IMR-90 (cell line): ENCODE measurements at regions not wholly inside any gene's neighbourhood (a gene's known extent, or its start where the extent isn't known, plus 50 kb on each side); places are given as distances from the start of the nearest gene placed in this dataset.

Experiments used
- ATAC-seq: fragments of 200-7000 bp; cut with Tn5 transposase; 2 replicates; pipeline ENCODE4 v1.9.1; 2020; ENCODE audit warnings: low read depth, mild to moderate bottlenecking, moderate library complexity
- BruUV-seq: library from RNA; stranded (reverse); fragments of 400-500 nt; replicated peaks from 2 replicates; lab custom pipeline; 2021; lab: Mats Ljungman, UMichigan
- CTCF ChIA-PET: fragments of 300-600 bp; formaldehyde crosslinking; extraction: SDS; loops from one replicate; lab custom pipeline; 2021; ENCODE audit warnings: antibody characterized with exemption; lab: Yijun Ruan, JAX
- POLR2A ChIA-PET: fragments of 300-600 bp; sonication (Branson Sonifier 250); formaldehyde crosslinking; loops from one replicate; lab custom pipeline; 2022; ENCODE audit warnings: antibody characterized with exemption; ENCODE audit not compliant: unreplicated experiment; lab: Charles Lee
- DNase-seq: peaks from one replicate; pipeline ENCODE4 v3.0.0; 2013
- H2AFZ ChIP-seq: replicated peaks from 2 replicates; pipeline ENCODE3; 2013; ENCODE audit warnings: low read length, mild to moderate bottlenecking; ENCODE audit not compliant: poor library complexity
- H2AK5ac ChIP-seq: 2 replicates; pipeline ENCODE4 v1.6.1; 2013; ENCODE audit warnings: low read depth, low read length, inconsistent platforms
- H2AK9ac ChIP-seq: replicated peaks from 2 replicates; pipeline ENCODE3; 2013; ENCODE audit warnings: mild to moderate bottlenecking, low read depth, low read length, moderate library complexity; ENCODE audit not compliant: poor library complexity
- H2BK120ac ChIP-seq: 2 replicates; pipeline ENCODE4 v1.6.1; 2013; ENCODE audit warnings: low read depth, low read length, inconsistent platforms
- H2BK15ac ChIP-seq: 3 replicates; pipeline ENCODE4 v1.6.1; 2013; ENCODE audit warnings: low read depth, low read length, inconsistent platforms
- H2BK20ac ChIP-seq: 2 replicates; pipeline ENCODE4 v1.6.1; 2013; ENCODE audit warnings: low read depth, mild to moderate bottlenecking, inconsistent platforms, low read length, moderate library complexity
- H2BK5ac ChIP-seq: 2 replicates; pipeline ENCODE4 v1.6.1; 2013; ENCODE audit warnings: mild to moderate bottlenecking, low read depth, low read length, inconsistent platforms; ENCODE audit not compliant: poor library complexity, severe bottlenecking
- H3K14ac ChIP-seq: replicated peaks from 2 replicates; pipeline ENCODE4 v1.6.1; 2013; ENCODE audit warnings: low read depth, low read length, inconsistent platforms
- H3K18ac ChIP-seq: 2 replicates; pipeline ENCODE4 v1.6.1; 2013; ENCODE audit warnings: low read depth, low read length, control low read depth
- H3K23ac ChIP-seq: 2 replicates; pipeline ENCODE4 v1.6.1; 2013; ENCODE audit warnings: low read depth, low read length, inconsistent platforms
- H3K27ac ChIP-seq: 2 replicates; pipeline ENCODE4 v1.5.1; 2013; ENCODE audit warnings: mild to moderate bottlenecking, control low read depth, low read length; ENCODE audit not compliant: insufficient read depth
- H3K27me3 ChIP-seq: 2 replicates; pipeline ENCODE4 v1.6.1; 2013; ENCODE audit warnings: low read length; ENCODE audit not compliant: control insufficient read depth, insufficient read depth
- H3K36me3 ChIP-seq: 2 replicates; pipeline ENCODE4 v1.6.1; 2013; ENCODE audit warnings: low read length, mixed read lengths; ENCODE audit not compliant: control insufficient read depth, insufficient read depth
- H3K4ac ChIP-seq: 2 replicates; pipeline ENCODE4 v1.6.1; 2013; ENCODE audit warnings: low read depth, low read length, inconsistent platforms
- H3K4me1 ChIP-seq: 2 replicates; pipeline ENCODE4 v1.6.1; 2013; ENCODE audit warnings: low read length, mixed read lengths; ENCODE audit not compliant: control insufficient read depth, insufficient read depth
- H3K4me2 ChIP-seq: 2 replicates; pipeline ENCODE4 v1.6.1; 2013; ENCODE audit warnings: low read depth, mild to moderate bottlenecking, control low read depth, low read length, moderate library complexity
- H3K4me3 ChIP-seq: 2 replicates; pipeline ENCODE4 v1.5.1; 2013; ENCODE audit warnings: low read depth, mild to moderate bottlenecking, control low read depth, low read length, moderate library complexity; ENCODE audit not compliant: insufficient read depth
- H3K56ac ChIP-seq: 2 replicates; pipeline ENCODE4 v1.6.1; 2013; ENCODE audit warnings: low read length, inconsistent platforms; ENCODE audit not compliant: insufficient read depth; ENCODE audit errors: extremely low read depth
- H3K79me1 ChIP-seq, 2 experiments: 2 replicates each; pipeline ENCODE4 v1.6.1; 2013; ENCODE audit warnings: low read length in 2 of 2, inconsistent platforms in 1 of 2, low read depth in 1 of 2
- H3K9ac ChIP-seq: 2 replicates; pipeline ENCODE4 v1.6.1; 2013; ENCODE audit warnings: low read depth, low read length, control low read depth
- H3K9me1 ChIP-seq: 2 replicates; pipeline ENCODE4 v1.6.1; 2013; ENCODE audit warnings: low read length, inconsistent platforms; ENCODE audit not compliant: insufficient read depth
- H3K9me3 ChIP-seq: 2 replicates; pipeline ENCODE4 v1.6.1; 2013; ENCODE audit warnings: low read length; ENCODE audit not compliant: control insufficient read depth, insufficient read depth
- H4K20me1 ChIP-seq: 2 replicates; pipeline ENCODE4 v1.6.1; 2013; ENCODE audit warnings: low read length, inconsistent platforms; ENCODE audit not compliant: insufficient read depth
- H4K5ac ChIP-seq: 2 replicates; pipeline ENCODE4 v1.6.1; 2013; ENCODE audit warnings: mild to moderate bottlenecking, low read depth, low read length, control low read depth
- H4K8ac ChIP-seq, 2 experiments: 2 replicates each; pipeline ENCODE4 v1.6.1; 2013; ENCODE audit warnings: low read depth in 2 of 2, low read length in 2 of 2, control low read depth in 1 of 2, inconsistent platforms in 1 of 2
- H4K91ac ChIP-seq: 2 replicates; pipeline ENCODE4 v1.6.1; 2013; ENCODE audit warnings: low read depth, low read length, inconsistent platforms; ENCODE audit not compliant: insufficient read depth
- BHLHE40 ChIP-seq: fragments of 150-350 bp; IDR thresholded peaks from 2 replicates; pipeline ENCODE4 v1.6.1; 2016; ENCODE audit warnings: mild to moderate bottlenecking, low read depth, low read length
- CEBPB ChIP-seq: IDR thresholded peaks from 2 replicates; pipeline ENCODE4 v1.6.1; 2012; ENCODE audit warnings: low read depth, low read length, improper control_type of control experiment
- CHD1 ChIP-seq: IDR thresholded peaks from 2 replicates; pipeline ENCODE4 v1.6.1; 2012; ENCODE audit warnings: low read depth, low read length, improper control_type of control experiment
- FOS ChIP-seq: fragments of 150-350 bp; IDR thresholded peaks from 2 replicates; pipeline ENCODE4 v1.6.1; 2016; ENCODE audit warnings: low read depth, low read length
- MAFK ChIP-seq: IDR thresholded peaks from 2 replicates; pipeline ENCODE4 v1.6.1; 2012; ENCODE audit warnings: low read depth, low read length, improper control_type of control experiment
- MAZ ChIP-seq: IDR thresholded peaks from 2 replicates; pipeline ENCODE4 v1.6.1; 2012; ENCODE audit warnings: low read depth, mild to moderate bottlenecking, low read length, improper control_type of control experiment, moderate library complexity, borderline replicate concordance
- MXI1 ChIP-seq: IDR thresholded peaks from 2 replicates; pipeline ENCODE4 v1.6.1; 2012; ENCODE audit warnings: low read depth, mild to moderate bottlenecking, low read length, moderate library complexity, borderline replicate concordance
- NFE2L2 ChIP-seq: fragments of 150-350 bp; IDR thresholded peaks from 2 replicates; pipeline ENCODE4 v1.6.1; 2016; ENCODE audit warnings: low read depth, mild to moderate bottlenecking, low read length
- POLR2A ChIP-seq: IDR thresholded peaks from 2 replicates; pipeline ENCODE4 v1.6.1; 2012; ENCODE audit warnings: mild to moderate bottlenecking, low read depth, low read length
- RAD21 ChIP-seq: IDR thresholded peaks from 2 replicates; pipeline ENCODE4 v1.6.1; 2012; ENCODE audit warnings: low read length, improper control_type of control experiment
- RCOR1 ChIP-seq: IDR thresholded peaks from 2 replicates; pipeline ENCODE4 v1.6.1; 2012; ENCODE audit warnings: mild to moderate bottlenecking, low read length, improper control_type of control experiment; ENCODE audit not compliant: insufficient replicate concordance
- RFX5 ChIP-seq: IDR thresholded peaks from 2 replicates; pipeline ENCODE4 v1.8.0; 2012; ENCODE audit warnings: low read depth, mild to moderate bottlenecking, low read length, moderate library complexity
- SMC3 ChIP-seq: fragments of 150-350 bp; IDR thresholded peaks from 2 replicates; pipeline ENCODE4 v1.6.1; 2016; ENCODE audit warnings: low read depth, mild to moderate bottlenecking, antibody characterized with exemption, low read length, moderate library complexity
- WGBS, 2 experiments: methylation state at CpG; one replicate each; pipeline versions ENCODE4 v1.1.5 to v1.1.7; 2013; ENCODE audit warnings: missing lambda C conversion rate in 2 of 2; ENCODE audit not compliant: insufficient read length in 1 of 2; ENCODE audit errors: extremely low coverage in 2 of 2; 5-methylcytosine and 5-hydroxymethylcytosine counted together
- dilution Hi-C: fragments of 300-500 bp; cut with HindIII; formaldehyde crosslinking; loops from one replicate; pipeline ENCODE4 v1.14.3; 2018; ENCODE audit warnings: low sequenced_read_pairs; ENCODE audit not compliant: unreplicated experiment
- in situ Hi-C: fragments of 300-500 bp; cut with MboI; formaldehyde crosslinking; loops from 3 replicates; pipeline ENCODE4 v1.14.3; 2019; ENCODE audit warnings: low sequenced_read_pairs, inconsistent platforms, mixed read lengths
- intact Hi-C: fragments of 100-400 bp; cut with micrococcal nuclease; formaldehyde crosslinking; loops from 2 replicates; pipeline ENCODE4 v1.10.0; 2022
- TF ChIP-seq, protein P1 (sequence below): fragments of 150-350 bp; IDR thresholded peaks from 2 replicates; pipeline ENCODE4 v1.6.1; 2016; ENCODE audit warnings: low read depth, mild to moderate bottlenecking, low read length, moderate library complexity, borderline replicate concordance
- TF ChIP-seq, protein P2 (sequence below): fragments of 150-350 bp; IDR thresholded peaks from 2 replicates; pipeline ENCODE4 v1.6.1; 2017; ENCODE audit warnings: mild to moderate bottlenecking, antibody characterized with exemption, low read length, low read depth
- TF ChIP-seq, protein P3 (sequence below): conservative IDR thresholded peaks from 2 replicates; pipeline ENCODE4 v1.5.1; 2012; ENCODE audit warnings: mild to moderate bottlenecking, low read depth, low read length, improper control_type of control experiment

DNA sequence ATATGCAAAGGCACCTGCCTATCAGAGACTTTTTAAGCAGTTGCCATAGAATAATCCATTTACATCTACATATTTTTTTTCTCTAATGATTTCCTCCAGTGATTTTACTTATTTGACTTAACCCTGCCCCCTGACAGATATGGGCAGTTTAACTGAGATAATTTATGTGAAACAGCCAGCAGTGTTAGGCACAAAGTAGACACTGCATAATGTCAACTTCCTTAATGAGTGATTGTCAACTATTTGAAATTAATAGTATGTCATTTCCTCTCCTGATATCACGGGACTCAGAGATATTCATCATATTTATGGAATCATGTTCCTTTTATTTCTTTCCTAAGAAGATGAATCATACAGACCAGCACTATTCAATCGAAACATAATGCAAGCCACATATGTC is 179.9 kb upstream of the ATP10A start:
- CTCF ChIA-PET: no interaction called here

More for the DNA sequence above, 179.9 kb upstream of the ATP10A start:
- no peak overlapping the region for H4K5ac ChIP-seq
- TF ChIP-seq, protein P1, sequence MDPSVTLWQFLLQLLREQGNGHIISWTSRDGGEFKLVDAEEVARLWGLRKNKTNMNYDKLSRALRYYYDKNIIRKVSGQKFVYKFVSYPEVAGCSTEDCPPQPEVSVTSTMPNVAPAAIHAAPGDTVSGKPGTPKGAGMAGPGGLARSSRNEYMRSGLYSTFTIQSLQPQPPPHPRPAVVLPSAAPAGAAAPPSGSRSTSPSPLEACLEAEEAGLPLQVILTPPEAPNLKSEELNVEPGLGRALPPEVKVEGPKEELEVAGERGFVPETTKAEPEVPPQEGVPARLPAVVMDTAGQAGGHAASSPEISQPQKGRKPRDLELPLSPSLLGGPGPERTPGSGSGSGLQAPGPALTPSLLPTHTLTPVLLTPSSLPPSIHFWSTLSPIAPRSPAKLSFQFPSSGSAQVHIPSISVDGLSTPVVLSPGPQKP: no peak
- TF ChIP-seq MAZ (no peak), RCOR1 (no peak), CEBPB (no peak), NFE2L2 (no peak), CHD1 (no peak), MXI1 (no peak), SMC3 (no peak), MAFK (no peak), RAD21 (no peak), RFX5 (no peak), FOS (no peak), BHLHE40 (no peak), POLR2A (no peak)
- TF ChIP-seq, protein P2, sequence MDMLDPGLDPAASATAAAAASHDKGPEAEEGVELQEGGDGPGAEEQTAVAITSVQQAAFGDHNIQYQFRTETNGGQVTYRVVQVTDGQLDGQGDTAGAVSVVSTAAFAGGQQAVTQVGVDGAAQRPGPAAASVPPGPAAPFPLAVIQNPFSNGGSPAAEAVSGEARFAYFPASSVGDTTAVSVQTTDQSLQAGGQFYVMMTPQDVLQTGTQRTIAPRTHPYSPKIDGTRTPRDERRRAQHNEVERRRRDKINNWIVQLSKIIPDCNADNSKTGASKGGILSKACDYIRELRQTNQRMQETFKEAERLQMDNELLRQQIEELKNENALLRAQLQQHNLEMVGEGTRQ: no peak
- TF ChIP-seq, protein P3, sequence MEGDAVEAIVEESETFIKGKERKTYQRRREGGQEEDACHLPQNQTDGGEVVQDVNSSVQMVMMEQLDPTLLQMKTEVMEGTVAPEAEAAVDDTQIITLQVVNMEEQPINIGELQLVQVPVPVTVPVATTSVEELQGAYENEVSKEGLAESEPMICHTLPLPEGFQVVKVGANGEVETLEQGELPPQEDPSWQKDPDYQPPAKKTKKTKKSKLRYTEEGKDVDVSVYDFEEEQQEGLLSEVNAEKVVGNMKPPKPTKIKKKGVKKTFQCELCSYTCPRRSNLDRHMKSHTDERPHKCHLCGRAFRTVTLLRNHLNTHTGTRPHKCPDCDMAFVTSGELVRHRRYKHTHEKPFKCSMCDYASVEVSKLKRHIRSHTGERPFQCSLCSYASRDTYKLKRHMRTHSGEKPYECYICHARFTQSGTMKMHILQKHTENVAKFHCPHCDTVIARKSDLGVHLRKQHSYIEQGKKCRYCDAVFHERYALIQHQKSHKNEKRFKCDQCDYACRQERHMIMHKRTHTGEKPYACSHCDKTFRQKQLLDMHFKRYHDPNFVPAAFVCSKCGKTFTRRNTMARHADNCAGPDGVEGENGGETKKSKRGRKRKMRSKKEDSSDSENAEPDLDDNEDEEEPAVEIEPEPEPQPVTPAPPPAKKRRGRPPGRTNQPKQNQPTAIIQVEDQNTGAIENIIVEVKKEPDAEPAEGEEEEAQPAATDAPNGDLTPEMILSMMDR: no peak
- H3K23ac ChIP-seq: no peak overlapping the region
- no peak overlapping the region for H3K14ac ChIP-seq
- H3K9me3 ChIP-seq: no peaks in the 10 kb centered on the region; the same call in 1 of the 2 replicates
- no peak for ATAC-seq
- no peak overlapping the region for H3K4ac ChIP-seq
- no CpG with 5 or more reads among the region's 2 CpGs for WGBS, 2 experiments
- no peak overlapping the region for H4K8ac ChIP-seq
- no peak overlapping the region for H2BK120ac ChIP-seq
- H4K91ac ChIP-seq: no peak overlapping the region
- DNase-seq: no peak
- no peaks in the 10 kb centered on the region for H3K79me1 ChIP-seq
- H4K20me1 ChIP-seq: no peaks in the 10 kb centered on the region
- H3K18ac ChIP-seq: no peak overlapping the region
- intact Hi-C loops: no loop called here
- H2BK15ac ChIP-seq: no peak overlapping the region
- H2BK5ac ChIP-seq: no peak overlapping the region
- in situ Hi-C loops: loop anchor here (25.0 kb wide), 1 partner anchor 219 kb away; no protein-coding TSS in a partner anchor
- dilution Hi-C loops: no loop called here
- H2AK9ac ChIP-seq: no peak overlapping the region
- H3K56ac ChIP-seq: no peak overlapping the region
- POLR2A ChIA-PET: no interaction called here
- no peaks in the 10 kb centered on the region for H3K4me1 ChIP-seq
- no peaks in the 10 kb centered on the region for H3K36me3 ChIP-seq
- H3K9ac ChIP-seq: no peak overlapping the region
- no peak overlapping the region for H3K4me2 ChIP-seq
- no peaks in the 10 kb centered on the region for H3K27me3 ChIP-seq
- no peaks in the 10 kb centered on the region for H3K9me1 ChIP-seq
- H3K27ac ChIP-seq: no peak overlapping the region
- no peak overlapping the region for H2AFZ ChIP-seq
- no peak overlapping the region for H2AK5ac ChIP-seq
- no peak overlapping the region for H2BK20ac ChIP-seq
- BruUV-seq: no TSS peak
- H3K4me3 ChIP-seq: no peak overlapping the region
